HUDEP-2 (cell line): ENCODE measurements at regions not wholly inside any gene's neighbourhood (a gene's known extent, or its start where the extent isn't known, plus 50 kb on each side); places are given as distances from the start of the nearest gene placed in this dataset.

Source experiments
- DNase-seq, 76 experiments: peaks; one replicate each; lab custom pipeline; 2025; ENCODE audit not compliant: unreplicated experiment in 76 of 76; lab: John Stamatoyannopoulos, UW

DNA sequence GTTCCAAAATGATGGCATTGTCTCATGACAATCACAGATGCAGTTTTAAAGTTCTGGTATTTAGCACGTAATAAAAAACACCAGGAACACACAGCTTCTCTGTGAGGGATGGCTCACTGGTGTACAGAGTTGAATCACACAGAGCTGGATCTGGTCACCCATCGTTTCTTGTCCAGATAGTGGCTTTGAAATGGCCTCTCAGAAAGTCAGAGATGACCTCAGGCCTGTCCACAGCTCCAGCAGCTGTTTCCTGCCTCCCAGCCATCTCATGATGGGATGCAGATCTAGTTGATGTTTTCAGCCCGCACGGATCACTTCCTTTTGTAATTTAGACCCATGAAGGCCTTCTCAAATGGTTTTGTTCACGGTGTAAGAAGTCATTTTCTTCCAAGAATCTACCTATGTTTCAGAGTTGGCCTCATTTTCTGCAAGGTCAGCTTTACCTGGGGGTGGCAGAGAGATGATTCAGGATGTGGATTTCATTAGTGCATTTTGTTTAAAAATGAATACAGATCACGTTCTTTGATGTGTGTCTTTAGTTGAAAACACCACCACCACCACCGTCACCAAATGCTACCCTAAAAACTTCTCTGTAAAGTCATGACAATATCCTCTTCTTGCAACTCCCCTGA, 166.2 kb downstream of the SNX10 start:
- DNase-seq = no peak

GRCh38 chr7:26458466-26459145, 166.9 kb downstream of the SNX10 start:
- DNase-seq = no peak

GRCh38 chr7:26459540-26460193, 168.0 kb downstream of the SNX10 start:
- no peak for DNase-seq

GRCh38 chr7:26460351-26461085, 168.9 kb downstream of the SNX10 start:
- no peak for DNase-seq

- no peak for DNase-seq
Measured at GRCh38 chr7:26461518-26461917, 169.9 kb downstream of the SNX10 start.

DNA sequence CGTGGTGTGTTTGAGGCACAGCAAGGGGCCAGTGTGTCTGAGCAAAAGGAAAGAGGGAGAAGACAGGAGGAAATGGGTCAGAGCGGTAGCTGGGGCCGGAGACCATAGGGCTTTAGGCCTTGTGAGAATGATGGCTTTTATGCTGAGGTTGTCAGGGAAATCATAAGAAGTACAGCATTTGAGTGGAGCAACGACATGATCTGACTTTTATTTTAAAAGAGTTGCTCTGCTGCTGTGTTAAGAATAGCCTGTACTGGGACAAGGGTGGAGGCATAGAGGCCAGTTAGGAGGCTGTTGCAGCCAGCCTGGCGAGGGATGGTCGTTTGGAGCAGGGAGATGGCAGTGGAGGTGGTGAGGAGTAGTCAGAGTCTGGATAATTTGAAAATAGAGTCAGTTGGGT, 174.3 kb downstream of the SNX10 start:
- no peak for DNase-seq

- DNase-seq = no peak
Measured at GRCh38 chr7:26467104-26467503, 175.4 kb downstream of the SNX10 start.

DNA sequence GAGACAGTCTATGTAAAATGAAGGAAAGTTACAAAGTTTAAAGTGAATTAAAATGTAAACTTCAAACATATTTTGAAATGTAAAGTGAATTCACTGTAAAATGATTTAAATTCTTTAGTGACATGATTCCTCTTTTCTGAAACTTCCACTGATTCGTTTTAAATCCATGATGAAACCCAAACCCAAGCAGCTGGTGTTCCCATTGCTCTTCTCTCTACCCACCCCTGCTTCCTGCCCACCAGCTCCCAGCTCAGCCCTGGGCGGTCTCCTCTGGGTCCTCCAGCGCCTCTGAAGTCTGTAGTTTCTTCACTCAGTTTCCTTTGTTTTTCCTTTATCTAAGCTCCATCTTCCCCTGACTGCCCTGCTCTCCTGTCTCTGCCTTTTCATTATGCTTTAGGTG, 175.9 kb downstream of the SNX10 start:
- no peak for DNase-seq

- DNase-seq = no peak
Measured at GRCh38 chr7:26468625-26469024, 177.0 kb downstream of the SNX10 start.

- no peak for DNase-seq
Measured at GRCh38 chr7:26469188-26469587, 177.5 kb downstream of the SNX10 start.

DNA sequence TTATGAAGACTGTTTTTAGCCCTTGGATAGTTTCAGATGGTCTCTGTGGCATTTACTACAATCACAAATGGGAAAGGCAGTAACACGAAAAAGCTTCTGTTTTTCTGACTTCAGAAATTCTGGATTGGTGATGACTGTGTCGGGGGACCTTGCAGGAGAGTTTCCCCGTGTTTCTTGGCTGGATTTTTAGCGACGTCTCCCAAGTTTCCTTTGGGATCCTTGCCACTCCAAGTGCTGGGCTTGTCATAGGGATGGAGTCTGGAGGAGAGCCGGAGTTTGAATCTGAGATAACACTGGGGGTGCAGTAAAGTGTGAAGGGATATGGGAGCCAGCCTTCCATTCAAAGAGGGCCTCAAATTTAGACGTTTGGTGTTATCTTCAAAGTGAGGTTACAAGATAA, 179.0 kb downstream of the SNX10 start:
- DNase-seq = no peak

- DNase-seq = no peak
Measured at GRCh38 chr7:26471306-26472075, 179.8 kb downstream of the SNX10 start.

- DNase-seq = no peak
Measured at GRCh38 chr7:26472971-26473370, 181.3 kb downstream of the SNX10 start.

DNA sequence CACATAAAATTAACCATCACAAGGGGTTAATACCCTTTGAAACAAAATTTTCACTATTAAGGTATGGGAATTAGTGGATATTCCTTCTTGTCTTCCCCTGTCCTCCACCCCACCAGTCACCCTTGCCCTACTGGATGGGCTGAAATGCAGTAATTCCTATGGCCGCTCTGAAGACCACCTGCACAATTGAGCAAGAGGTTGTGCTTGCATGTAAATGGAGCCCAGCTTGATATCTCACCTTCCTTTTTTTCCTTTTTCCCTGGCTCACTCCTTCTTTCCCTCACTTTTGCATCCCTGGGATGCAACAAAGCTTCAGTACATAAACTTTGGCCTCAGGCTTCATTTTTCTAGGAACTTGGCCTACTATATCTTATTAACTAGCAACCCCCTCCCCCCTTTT, 184.6 kb downstream of the SNX10 start:
- no peak for DNase-seq

GRCh38 chr7:26477381-26477990, 185.8 kb downstream of the SNX10 start:
- DNase-seq = no peak

GRCh38 chr7:26478550-26478949, 186.9 kb downstream of the SNX10 start:
- no peak for DNase-seq

GRCh38 chr7:26479581-26479980, 187.9 kb downstream of the SNX10 start:
- no peak for DNase-seq

DNA sequence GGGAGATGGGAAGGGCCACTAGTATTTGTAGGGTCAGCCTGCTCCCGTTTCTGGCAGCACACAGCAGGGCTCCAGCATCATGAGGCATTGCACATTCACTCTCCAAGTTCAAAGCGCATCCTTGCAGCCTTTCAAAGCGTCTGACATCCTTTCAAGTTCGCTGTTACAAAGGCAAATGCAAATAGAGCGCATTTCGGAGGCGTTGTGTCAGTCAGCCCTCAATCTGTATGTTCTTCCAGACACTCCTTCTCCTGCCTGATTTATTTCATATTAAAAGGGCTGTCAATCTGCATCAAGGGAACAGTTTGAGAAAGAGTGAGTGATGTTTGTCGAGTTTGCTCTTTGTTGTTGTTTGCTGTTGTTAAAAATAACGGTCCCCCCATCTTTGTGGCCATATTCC, 188.5 kb downstream of the SNX10 start:
- no peak for DNase-seq

- DNase-seq = no peak
Measured at GRCh38 chr7:26482927-26483326, 191.3 kb downstream of the SNX10 start.

DNA sequence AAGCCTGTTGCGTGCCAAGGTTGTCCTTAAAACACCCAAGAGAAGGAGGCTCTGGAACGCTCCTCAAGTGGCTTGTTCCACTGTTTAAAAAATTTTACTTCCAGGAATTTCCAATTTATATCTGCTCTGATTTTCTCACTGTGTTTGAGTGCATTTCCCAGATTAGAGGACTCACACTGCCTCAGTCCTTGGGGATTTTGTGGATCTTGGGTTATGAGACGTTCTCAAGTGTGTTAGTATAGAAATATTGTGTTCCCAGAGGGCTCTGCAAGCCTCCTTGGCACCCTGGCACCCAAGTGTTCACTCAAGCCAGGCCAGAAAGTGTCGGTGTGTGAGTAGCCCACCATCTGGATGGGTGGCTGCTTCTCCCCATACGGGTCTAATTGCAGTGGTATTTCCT, 192.2 kb downstream of the SNX10 start:
- DNase-seq = no peak
